A549 (cell line): ENCODE measurements at regions not wholly inside any gene's neighbourhood (a gene's known extent, or its start where the extent isn't known, plus 50 kb on each side); places are given as distances from the start of the nearest gene placed in this dataset.
A peak's percentile ranks its signal among the peaks of the same experiment; 100 is the strongest.

Experiments
- ATAC-seq, 2 experiments: fragments of 200-7000 bp in 1 of 2; fragments of >200 bp in 1 of 2; cut with Nextera tagmentation in 1 of 2; cut with Tn5 transposase in 1 of 2; 3 replicates each; pipeline versions ENCODE4 v1.8.0 to v1.9.1; 2018 to 2020; ENCODE audit warnings: mild to moderate bottlenecking in 1 of 2, moderate library complexity in 1 of 2
- CTCF ChIA-PET: fragments of 300-600 bp; sonication (Branson Sonifier 250); formaldehyde crosslinking; extraction: SDS; loops from one replicate; lab custom pipeline; 2021; ENCODE audit warnings: antibody characterized with exemption, inconsistent platforms; lab: Yijun Ruan, JAX
- POLR2A ChIA-PET: fragments of 350-600 bp; formaldehyde crosslinking; extraction: SDS; loops from one replicate; lab custom pipeline; 2021; ENCODE audit warnings: antibody characterized with exemption, inconsistent platforms; lab: Yijun Ruan, JAX
- DNase-seq, 2 experiments: peaks; one replicate each; pipeline versions ENCODE4 v3.0.0 to v3.0.0-alpha.2; 2011 to 2016; ENCODE audit warnings: low read depth in 1 of 2, low spot score in 1 of 2
- FAIRE-seq: peaks from 2 replicates; lab custom pipeline; 2011; peaks lifted over from hg19 to GRCh38; lab: Jason Lieb, UNC
- H3K27ac ChIP-seq, 2 experiments: fragments of >200 bp; sonication (Bioruptor Twin); formaldehyde crosslinking; 3 replicates each; pipeline ENCODE4 v1.5.1; 2016 to 2017
- H3K4me1 ChIP-seq: fragments of >200 bp; sonication (Bioruptor Twin); formaldehyde crosslinking; 3 replicates; pipeline ENCODE4 v1.6.1; 2016
- H3K4me2 ChIP-seq: fragments of >200 bp; sonication (Bioruptor Twin); formaldehyde crosslinking; 3 replicates; pipeline ENCODE4 v1.6.1; 2016
- H3K4me3 ChIP-seq: fragments of >200 bp; sonication (Bioruptor Twin); formaldehyde crosslinking; 3 replicates; pipeline ENCODE4 v1.5.1; 2016
- H3K9me3 ChIP-seq: fragments of >200 bp; sonication (Bioruptor Twin); formaldehyde crosslinking; 3 replicates; pipeline ENCODE4 v1.6.1; 2016
- BCL3 ChIP-seq: fragments of >200 bp; sonication (Bioruptor Twin); formaldehyde crosslinking; IDR thresholded peaks from 3 replicates; pipeline ENCODE4 v1.6.1; 2016
- BHLHE40 ChIP-seq: IDR thresholded peaks from 2 replicates; pipeline ENCODE4 v1.6.1; 2012; ENCODE audit warnings: low read depth, low read length, inconsistent platforms
- CBX8 ChIP-seq: fragments of 200-600 bp; sonication (generic); IDR thresholded peaks from 2 replicates; pipeline ENCODE4 v1.6.1; 2016
- CEBPB ChIP-seq, 2 experiments: fragments of >200 bp in 1 of 2; sonication (Bioruptor Twin) in 1 of 2; formaldehyde crosslinking in 1 of 2; IDR thresholded peaks; 2 replicates each; pipeline ENCODE4 v1.6.1; 2012 to 2016
- EP300 ChIP-seq, 2 experiments: fragments of >200 bp; sonication (Bioruptor Twin); formaldehyde crosslinking; IDR thresholded peaks; 2 replicates in 1 of 2; 3 replicates in 1 of 2; pipeline ENCODE4 v1.6.1; 2016 to 2017
- GATA3 ChIP-seq: IDR thresholded peaks from 2 replicates; pipeline ENCODE4 v1.6.1; 2012; ENCODE audit warnings: borderline replicate concordance
- HDAC2 ChIP-seq: fragments of 200-600 bp; sonication (generic); IDR thresholded peaks from 2 replicates; pipeline ENCODE4 v1.6.1; 2016
- HOXB13 ChIP-seq: fragments of 250-450 bp; sonication (Bioruptor Pico); IDR thresholded peaks from 2 replicates; pipeline ENCODE4 v1.5.0; 2020; ENCODE audit warnings: low read depth, mild to moderate bottlenecking, moderate library complexity
- JUN ChIP-seq, 2 experiments: fragments of >200 bp; sonication (Bioruptor Twin); formaldehyde crosslinking; IDR thresholded peaks; 2 replicates in 1 of 2; 3 replicates in 1 of 2; pipeline ENCODE4 v1.6.1; 2016 to 2017
- KDM1A ChIP-seq: fragments of 200-600 bp; sonication (generic); IDR thresholded peaks from 2 replicates; pipeline ENCODE4 v1.6.1; 2016; ENCODE audit warnings: low read depth, mild to moderate bottlenecking
- MAFK ChIP-seq: fragments of 450-650 bp; IDR thresholded peaks from 2 replicates; pipeline ENCODE4 v1.6.1; 2014; ENCODE audit not compliant: partially characterized antibody
- NPAS2 ChIP-seq: fragments of 250-450 bp; sonication (Bioruptor Pico); IDR thresholded peaks from 2 replicates; pipeline ENCODE4 v1.8.0; 2022; ENCODE audit warnings: mild to moderate bottlenecking, moderate library complexity, borderline replicate concordance
- NR3C1 ChIP-seq: fragments of >200 bp; sonication (Bioruptor Twin); formaldehyde crosslinking; IDR thresholded peaks from 3 replicates; pipeline ENCODE4 v1.6.1; 2017
- POLR2A ChIP-seq: IDR thresholded peaks from 2 replicates; pipeline ENCODE4 v1.6.1; 2012; ENCODE audit warnings: mild to moderate bottlenecking, low read length
- POLR2AphosphoS2 ChIP-seq: conservative IDR thresholded peaks from 2 replicates; pipeline ENCODE4 v1.6.1; 2012; ENCODE audit warnings: low read length, improper control_type of control experiment, inconsistent platforms
- RAD21 ChIP-seq, 2 experiments: fragments of >200 bp in 1 of 2; sonication (Bioruptor Twin) in 1 of 2; formaldehyde crosslinking in 1 of 2; IDR thresholded peaks in 1 of 2; conservative IDR thresholded peaks in 1 of 2; 2 replicates in 1 of 2; 3 replicates in 1 of 2; pipeline ENCODE4 v1.6.1; 2012 to 2018; ENCODE audit warnings: inconsistent platforms in 1 of 2
- RNF2 ChIP-seq: fragments of 200-600 bp; sonication (generic); IDR thresholded peaks from 2 replicates; pipeline ENCODE4 v1.6.1; 2016; ENCODE audit warnings: low read depth, mild to moderate bottlenecking, antibody characterized with exemption, moderate library complexity, borderline replicate concordance
- SREBF2 ChIP-seq: fragments of 450-650 bp; IDR thresholded peaks from 2 replicates; pipeline ENCODE4 v1.6.1; 2014; ENCODE audit warnings: mild to moderate bottlenecking, moderate library complexity
- TP53 ChIP-seq: fragments of 250-450 bp; sonication (Bioruptor Pico); IDR thresholded peaks from 2 replicates; pipeline ENCODE4 v1.5.0; 2021; ENCODE audit warnings: mild to moderate bottlenecking, moderate library complexity
- ZFP36 ChIP-seq: fragments of 450-650 bp; IDR thresholded peaks from 2 replicates; pipeline ENCODE4 v1.6.1; 2014; ENCODE audit warnings: borderline replicate concordance; ENCODE audit not compliant: partially characterized antibody
- WGBS: methylation state at CpG from one replicate; pipeline ENCODE4 v1.1.6; 2017; ENCODE audit errors: missing lambda C conversion rate; 5-methylcytosine and 5-hydroxymethylcytosine counted together
- TF ChIP-seq, protein P1 (sequence below): fragments of 150-350 bp; IDR thresholded peaks from 2 replicates; pipeline ENCODE4 v1.6.1; 2014; ENCODE audit warnings: low read depth, mild to moderate bottlenecking, low read length

DNA sequence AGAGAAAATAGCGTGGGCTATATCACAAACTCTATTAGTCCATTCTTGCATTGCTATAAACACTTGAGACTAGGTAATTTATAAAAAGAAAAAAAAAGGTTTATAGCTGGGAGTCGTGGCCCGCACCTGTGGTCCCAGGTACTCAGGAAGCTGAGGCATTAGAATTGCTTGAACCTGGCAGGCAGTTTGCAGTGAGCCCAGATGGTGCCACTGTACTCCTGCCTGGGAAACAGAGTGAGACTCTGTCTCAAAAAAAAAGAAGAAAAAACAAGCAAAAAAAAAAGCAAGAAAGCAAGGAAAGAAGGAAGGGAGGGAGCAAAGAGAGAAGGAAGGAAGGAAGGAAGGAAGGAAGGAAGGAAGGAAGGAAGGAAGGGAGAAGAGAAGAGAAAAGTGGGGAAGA, 904.2 kb upstream of the EDIL3 start:
- FAIRE-seq (no peak), ATAC-seq (no peak), DNase-seq (no peak)
- H3K4me1 ChIP-seq: no peaks in the 10 kb centered on the region
- no peak overlapping the region for H3K4me2 ChIP-seq
- CTCF ChIA-PET: interaction anchor here (0.6 kb wide), 1 partner anchor 617 kb away, joined by 4 read pairs; no protein-coding TSS in a partner anchor
- no peak overlapping the region for H3K4me3 ChIP-seq
- no peak overlapping the region for H3K27ac ChIP-seq
- 24% methylated on average over 3 of the region's 3 CpGs for WGBS
- no peak for TF ChIP-seq BCL3
- no peak for TF ChIP-seq POLR2AphosphoS2
- no peak for TF ChIP-seq CBX8
- TF ChIP-seq MAFK: no peak
- no peak for TF ChIP-seq POLR2A
- no peak for TF ChIP-seq JUN (IDR thresholded peaks at IDR 0.05)
- no peak for TF ChIP-seq NR3C1
- TF ChIP-seq EP300 (IDR thresholded peaks at IDR 0.05): no peak
- TF ChIP-seq, protein P1, sequence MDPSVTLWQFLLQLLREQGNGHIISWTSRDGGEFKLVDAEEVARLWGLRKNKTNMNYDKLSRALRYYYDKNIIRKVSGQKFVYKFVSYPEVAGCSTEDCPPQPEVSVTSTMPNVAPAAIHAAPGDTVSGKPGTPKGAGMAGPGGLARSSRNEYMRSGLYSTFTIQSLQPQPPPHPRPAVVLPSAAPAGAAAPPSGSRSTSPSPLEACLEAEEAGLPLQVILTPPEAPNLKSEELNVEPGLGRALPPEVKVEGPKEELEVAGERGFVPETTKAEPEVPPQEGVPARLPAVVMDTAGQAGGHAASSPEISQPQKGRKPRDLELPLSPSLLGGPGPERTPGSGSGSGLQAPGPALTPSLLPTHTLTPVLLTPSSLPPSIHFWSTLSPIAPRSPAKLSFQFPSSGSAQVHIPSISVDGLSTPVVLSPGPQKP: no peak
- no peak for TF ChIP-seq RAD21 (conservative IDR thresholded peaks at IDR 0.05 in 1 of 2, IDR thresholded peaks at IDR 0.05 in 1 of 2)
- no peak for TF ChIP-seq NPAS2 (CRISPR knock-in tag)
- no peak for TF ChIP-seq HDAC2
- TF ChIP-seq ZFP36: no peak
- TF ChIP-seq CEBPB (IDR thresholded peaks at IDR 0.05): no peak
- no peak for TF ChIP-seq BHLHE40
- TF ChIP-seq HOXB13 (CRISPR knock-in tag): no peak
- no peaks in the 10 kb centered on the region for H3K9me3 ChIP-seq
- POLR2A ChIA-PET: no interaction called here

DNA sequence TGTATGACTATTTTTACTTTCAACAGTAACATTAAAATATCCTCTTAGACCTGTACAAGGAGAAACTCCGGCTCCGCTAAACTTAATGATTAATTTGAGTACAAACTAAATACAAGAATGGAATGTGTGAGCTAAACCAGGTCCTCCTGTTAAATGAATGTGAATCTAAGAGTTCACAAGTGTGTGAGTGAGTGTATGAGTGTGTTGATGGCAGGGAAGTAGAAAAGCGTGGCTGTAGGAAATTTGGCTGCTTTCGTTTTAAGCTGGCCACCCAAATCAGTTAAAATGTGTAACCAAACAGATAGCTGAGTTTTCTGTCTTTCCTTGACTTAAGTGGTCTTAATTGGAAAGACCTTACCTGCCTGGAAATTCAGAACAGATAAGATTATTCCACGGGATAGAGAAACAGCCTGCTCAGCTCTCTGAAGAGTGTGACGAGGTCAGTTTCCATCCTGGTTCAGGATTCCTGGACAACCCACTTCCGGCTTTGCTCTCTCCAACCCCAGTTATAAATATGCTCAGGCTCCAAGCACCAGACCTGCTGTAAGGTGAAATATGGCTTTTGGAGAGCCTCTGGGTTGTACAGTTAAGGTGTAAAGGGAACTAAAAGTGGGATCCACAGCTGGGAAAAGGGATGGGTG, 908.6 kb upstream of the EDIL3 start:
- H3K4me2 ChIP-seq: peak overlapping the region; percentile 50
- ATAC-seq (peak; percentile 66 to 68; a peak in 4 of 6 replicates), DNase-seq (peak in 1 of 2 experiments; percentile 6)
- no peak for TF ChIP-seq KDM1A
- no peak for TF ChIP-seq NPAS2 (CRISPR knock-in tag)
- no peak for TF ChIP-seq POLR2AphosphoS2
- TF ChIP-seq CBX8: no peak
- no peak for TF ChIP-seq HOXB13 (CRISPR knock-in tag)
- TF ChIP-seq GATA3: no peak
- TF ChIP-seq, all 56 proteins: peak for 0
- Histone ChIP-seq H3K9me3 (no peaks in the 10 kb centered on the region), H3K4me1 (no peaks in the 10 kb centered on the region), H3K27ac (peak overlapping the region in 1 of 2 experiments; percentile 38; a peak in 2 of 6 replicates), H3K4me3 (peak overlapping the region; percentile 14; the same call in 1 of the 3 replicates)
- POLR2A ChIA-PET: no interaction called here
- 34% methylated on average over 7 of the region's 7 CpGs for WGBS
- FAIRE-seq: no peak
- CTCF ChIA-PET: no interaction called here

DNA sequence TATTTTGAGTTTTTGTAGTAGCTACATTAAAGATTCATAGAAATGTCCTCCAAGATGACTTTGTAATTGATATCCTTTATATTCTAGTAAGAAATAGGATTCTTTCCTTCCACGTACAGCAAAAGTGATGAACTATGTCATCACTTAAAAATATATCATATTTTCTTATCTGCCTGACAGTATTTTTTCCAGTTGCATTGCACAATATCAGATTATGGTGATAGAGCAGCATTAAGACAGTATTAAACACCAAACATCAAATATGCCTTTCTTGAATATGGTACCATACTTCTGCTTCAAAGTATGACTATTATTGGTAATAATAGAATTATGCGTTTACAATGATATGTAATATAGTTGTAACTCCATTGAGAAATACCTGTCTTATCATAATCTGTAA, 919.8 kb upstream of the EDIL3 start:
- Histone ChIP-seq H3K9me3 (no peaks in the 10 kb centered on the region), H3K27ac (no peak overlapping the region)
- no peak for TF ChIP-seq TP53
- no peak for TF ChIP-seq RNF2
- no peak for TF ChIP-seq SREBF2
- no peak for TF ChIP-seq GATA3
- TF ChIP-seq HOXB13 (CRISPR knock-in tag): no peak
- TF ChIP-seq BHLHE40: no peak
- TF ChIP-seq, all 56 proteins: peak for 0
- H3K4me2 ChIP-seq: no peak overlapping the region
- no peak overlapping the region for H3K4me3 ChIP-seq
- DNase-seq (no peak), ATAC-seq (no peak), FAIRE-seq (no peak)
- ChIA-PET CTCF (no interaction called here), POLR2A (no interaction called here)
- 58% methylated on average over 2 of the region's 2 CpGs for WGBS
- H3K4me1 ChIP-seq: no peaks in the 10 kb centered on the region
